ENCODE measurements at regions not wholly inside any gene's neighbourhood (a gene's known extent, or its start where the extent isn't known, plus 50 kb on each side); places are given as distances from the start of the nearest gene placed in this dataset.

DNA sequence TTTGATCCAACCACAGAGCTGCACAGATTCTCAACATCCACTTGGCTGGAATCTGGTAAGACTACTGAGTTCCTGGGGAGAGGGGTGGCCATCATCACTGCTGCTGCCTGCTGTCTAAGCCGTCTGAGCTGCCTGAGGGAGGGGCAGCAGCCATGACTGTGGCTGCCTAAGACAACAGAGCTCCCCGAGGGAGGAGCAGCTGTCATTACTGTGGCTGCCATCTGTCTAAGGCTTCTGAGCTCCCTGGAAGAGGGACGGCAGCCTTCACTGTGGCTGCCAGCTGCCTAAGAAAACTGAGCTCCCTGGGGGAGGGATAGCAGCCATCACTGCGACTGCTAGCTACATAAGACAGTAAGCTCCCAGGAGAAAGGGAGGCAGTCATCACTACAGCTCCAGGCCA lies 584.4 kb downstream of the NR4A2 start:
- DNase-seq = no peak

DNA sequence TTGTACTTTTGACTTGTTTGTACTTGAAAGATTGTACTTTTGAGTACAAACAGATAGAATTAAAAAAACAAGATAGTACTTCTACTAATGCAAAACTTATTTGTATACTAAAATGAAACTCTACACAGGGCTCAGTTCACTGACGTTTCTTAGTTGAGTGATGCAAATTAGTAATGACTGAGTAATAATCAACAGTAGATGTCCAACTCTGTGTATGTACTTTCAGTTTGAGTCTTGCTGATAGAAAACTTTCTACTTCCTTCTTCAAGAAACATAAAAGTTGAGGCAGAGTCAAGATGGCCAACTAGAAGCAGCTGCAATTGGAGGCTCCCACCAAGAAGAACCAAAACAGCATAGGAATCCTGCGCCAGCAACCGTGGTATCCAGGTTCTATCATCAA lies 585.0 kb downstream of the NR4A2 start:
- no peak for DNase-seq

DNA sequence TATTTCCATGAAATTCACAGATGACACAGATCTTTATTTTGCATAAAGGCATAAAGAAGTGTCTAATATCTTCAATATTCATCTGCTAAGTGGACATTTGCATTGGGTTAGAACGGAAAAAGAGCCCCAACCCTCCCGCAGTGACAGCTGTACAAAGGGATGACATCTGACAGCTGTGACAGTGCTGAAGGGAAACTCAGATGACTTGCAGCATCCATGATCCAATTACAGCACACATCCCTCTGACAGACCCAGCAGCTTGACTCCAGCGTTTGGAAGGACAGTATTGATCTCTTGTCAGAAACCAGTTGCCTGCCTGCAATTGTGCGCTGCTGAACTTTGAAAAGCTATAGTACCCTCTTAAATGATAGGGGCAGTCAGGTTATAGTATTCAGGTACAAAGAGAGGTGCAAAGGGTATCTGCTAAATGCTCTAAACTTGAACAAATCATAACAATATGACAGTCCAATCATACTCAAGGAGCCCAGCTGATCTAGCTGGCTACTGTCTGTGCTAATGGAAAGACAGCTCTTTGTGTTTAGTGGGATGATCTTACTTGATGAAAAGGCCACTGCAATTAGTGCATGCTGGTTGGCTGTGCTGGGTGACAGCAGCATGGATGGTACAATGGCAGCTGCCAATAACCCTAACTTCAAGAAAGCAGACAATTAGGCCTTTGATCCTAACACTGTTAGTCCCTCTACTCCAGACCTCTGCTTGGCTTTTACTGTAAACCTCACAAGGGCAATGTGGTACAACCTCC lies 599.2 kb downstream of the NR4A2 start:
- no peak for DNase-seq

DNA sequence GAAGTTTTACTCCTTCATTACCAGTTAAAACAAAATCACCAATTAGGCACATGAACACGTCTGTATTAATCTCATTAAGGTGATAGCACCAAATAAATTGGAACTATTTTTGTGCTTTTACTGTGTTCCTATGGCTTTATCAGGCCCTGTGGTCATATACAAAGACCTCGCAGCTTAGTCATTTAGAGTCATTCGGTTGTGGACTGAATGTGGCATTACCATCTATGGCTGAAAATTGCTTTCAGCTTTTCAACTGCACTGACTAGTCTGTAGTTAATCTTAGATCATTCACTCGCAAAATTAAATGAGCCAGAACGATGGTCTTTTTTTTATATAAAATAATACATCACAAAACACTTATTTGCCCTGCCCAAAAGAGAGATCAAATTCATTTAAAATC lies 601.7 kb downstream of the NR4A2 start:
- DNase-seq = no peak

DNA sequence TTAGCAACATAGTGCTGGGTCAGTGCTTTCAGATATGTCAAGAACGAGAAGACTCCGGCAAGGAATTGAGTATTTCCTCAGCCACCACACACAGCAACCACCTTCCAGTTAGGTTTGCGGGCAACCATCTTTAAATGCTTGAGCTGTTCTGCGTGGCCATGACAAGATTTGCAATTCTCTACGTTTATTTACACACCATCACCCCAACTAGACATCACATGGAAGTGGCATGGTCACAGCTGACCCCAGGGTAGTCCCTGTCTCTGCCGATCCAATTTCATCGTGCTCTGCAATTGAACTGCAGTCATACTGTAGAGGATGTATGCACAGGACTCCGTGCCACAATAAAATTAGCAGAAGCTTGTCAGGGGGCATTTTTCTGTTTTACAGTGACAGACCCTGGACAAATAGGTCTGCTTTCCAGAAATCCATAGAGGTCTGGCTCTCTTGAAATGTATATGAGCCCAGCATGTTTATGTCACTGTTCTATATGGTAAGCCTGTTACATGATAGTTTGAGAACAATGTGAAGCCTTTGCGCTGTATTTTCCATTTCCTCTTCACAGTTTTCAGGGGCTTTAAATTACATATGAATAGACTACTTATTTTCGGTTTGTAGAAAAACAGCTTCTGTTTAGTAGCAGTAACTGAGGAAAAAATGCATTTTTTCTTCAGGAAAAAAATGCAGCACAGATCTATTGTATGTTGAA lies 605.2 kb downstream of the NR4A2 start:
- DNase-seq = no peak

DNA sequence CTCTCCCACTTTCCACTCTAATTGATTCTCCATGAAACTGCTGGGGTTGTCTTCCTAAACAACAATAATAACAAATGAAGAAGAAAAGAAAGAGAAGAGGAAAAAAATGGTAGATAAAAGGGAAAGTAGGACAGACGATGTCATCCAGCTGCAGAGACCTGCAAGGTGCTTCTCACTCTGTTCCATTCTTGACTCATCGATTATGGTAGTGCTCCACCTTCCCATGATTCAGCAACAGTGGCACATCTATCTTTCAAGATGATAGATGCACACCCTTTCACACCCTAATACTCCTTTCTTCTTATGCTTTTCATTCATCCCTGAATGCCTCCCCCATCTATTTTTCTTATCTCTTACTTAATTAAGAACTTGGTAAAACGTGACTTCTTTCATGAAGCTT lies 610.2 kb downstream of the NR4A2 start:
- DNase-seq = no peak

DNA sequence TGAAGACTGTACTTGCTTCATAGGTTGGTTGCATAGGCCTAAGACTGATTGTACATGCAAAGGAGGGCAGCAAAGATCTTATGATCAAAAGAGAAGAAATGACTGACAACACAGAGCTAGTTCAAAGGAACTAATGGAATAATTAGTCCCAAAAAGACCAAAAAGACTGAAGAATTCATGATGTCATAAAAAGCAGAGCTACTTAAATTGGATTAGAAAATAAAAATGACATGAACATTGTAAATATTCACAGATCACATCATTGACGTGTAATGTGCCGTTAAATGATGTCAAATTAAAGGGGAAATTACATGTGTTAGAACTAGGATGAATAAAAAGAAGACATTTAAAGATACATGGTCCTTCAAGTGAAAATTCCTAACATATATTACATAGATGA lies 616.8 kb downstream of the NR4A2 start:
- no peak for DNase-seq

DNA sequence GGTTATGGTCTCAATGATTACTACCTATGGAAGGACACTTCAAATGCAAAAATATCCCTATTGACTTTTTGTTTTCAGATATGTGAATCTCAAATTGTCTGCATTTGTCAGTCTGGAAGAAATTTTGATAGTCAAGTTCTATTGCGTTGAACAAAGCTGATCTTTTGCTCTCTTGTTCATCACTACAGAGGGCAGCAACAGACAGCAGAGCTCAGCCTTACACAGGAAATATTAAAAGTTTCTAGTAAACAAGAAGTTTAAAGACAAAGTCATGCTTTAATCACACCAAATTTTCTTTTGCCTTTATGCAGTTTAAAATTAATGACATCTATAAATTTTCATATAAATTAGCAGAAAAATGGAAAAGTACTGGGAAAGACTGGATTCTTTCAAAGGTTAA lies 617.5 kb downstream of the NR4A2 start:
- no peak for DNase-seq

DNA sequence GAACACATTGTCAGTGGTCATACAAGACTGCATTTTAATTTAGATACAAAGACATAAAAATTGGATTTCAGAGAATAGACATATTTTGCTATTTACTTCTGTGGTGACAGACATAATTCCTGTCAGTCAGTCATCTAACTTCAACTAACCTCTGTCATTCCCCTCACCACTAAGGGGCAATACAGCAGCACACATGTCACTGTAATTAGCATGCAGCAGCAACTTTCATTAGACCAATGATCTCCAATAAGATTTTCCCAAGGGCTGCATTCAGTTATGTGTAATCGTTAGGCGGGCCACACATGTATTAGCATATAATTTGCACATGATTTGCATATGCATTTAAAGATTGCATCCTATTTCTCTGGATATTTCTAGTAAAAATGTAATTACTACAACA lies 624.5 kb downstream of the NR4A2 start:
- no peak for DNase-seq

DNA sequence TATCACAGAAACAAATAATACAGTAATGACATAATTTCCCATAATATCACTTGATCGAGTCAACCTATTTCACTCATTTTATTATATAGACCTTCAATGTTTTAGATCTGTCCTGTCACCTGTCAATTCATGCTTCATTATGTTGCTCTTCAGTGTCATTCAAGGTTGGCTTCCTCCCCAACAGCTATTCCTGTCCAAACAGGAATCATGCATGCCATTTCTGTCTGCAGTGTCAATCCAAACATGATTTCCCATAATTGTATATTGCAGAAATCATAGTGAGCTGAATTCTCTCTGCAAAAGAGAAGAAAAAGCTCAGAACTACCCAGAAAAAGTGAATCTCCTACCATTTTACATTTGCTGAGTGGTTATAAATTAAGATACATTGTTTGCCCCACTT lies 628.6 kb downstream of the NR4A2 start:
- no peak for DNase-seq

DNA sequence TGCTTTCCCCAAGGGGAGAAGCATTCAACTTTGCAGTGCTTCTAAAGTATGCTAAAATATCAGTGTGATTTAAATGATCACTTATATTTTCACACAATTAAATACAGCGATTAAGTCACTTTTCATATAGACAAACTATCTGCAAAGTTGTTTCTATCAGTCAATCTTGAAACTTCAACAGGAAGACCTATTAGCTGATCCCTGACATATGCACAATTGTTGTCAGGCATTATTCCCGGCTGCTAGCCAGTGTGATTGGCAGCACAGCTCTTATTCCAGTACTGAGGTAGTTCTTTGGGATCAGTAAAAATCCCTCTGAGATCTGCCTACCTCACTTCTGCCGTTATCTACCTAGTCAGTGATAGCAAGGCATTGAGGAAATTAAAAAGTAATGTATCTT lies 629.5 kb downstream of the NR4A2 start:
- no peak for DNase-seq

DNA sequence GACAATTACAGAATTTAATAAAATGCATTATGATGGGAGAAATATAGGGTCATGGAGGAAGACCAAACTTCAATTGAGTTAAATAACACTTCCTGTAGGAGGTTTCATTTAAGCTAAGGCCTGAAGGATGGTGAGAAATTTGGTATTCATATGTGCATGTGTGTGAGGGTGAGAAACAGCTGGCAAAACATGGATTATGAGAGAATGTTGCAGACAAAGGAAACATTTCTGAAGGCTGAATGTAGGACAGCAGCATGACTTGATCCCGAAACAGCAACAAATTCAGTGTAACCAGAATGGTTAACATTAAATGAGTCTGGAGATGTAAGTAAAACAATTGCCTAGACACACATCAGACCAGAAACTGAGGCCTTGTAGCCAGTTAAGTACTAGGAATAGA lies 630.8 kb downstream of the NR4A2 start:
- DNase-seq = no peak

DNA sequence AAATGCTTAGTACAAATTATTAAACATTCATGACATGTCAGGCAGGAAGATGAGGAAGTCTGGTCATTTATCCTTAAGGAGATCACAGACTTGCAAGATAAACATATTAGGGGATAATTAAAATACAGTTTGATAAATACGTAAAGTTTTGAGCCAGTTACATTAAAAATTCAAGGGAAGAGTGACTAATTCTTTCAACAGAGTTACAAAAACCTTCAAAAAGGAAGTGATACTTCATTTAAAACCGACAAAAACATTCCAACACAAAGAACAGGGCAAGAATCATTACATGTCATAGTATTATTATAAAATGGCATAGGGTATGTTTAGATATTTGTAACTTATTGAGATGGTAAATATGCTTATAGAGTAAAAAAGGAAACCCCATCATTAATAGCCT lies 636.0 kb downstream of the NR4A2 start:
- no peak for DNase-seq

DNA sequence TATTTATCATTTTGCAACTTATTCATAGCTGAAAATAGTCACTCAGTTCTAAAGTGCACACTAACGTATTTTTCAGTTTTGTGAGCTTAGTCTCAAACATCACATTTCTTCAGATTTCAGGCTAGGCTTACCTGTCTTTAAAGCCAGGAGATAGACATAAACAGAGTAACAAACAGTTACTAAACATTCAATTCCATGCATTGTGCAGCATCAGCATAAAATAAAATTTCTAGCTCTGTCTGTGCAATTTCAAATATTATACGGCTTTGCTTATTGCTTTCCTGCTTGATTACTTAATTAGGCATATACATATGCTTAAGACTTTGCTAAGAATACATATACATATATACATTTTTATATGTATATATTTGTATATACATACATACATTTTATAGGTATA lies 637.0 kb downstream of the NR4A2 start:
- no peak for DNase-seq

DNA sequence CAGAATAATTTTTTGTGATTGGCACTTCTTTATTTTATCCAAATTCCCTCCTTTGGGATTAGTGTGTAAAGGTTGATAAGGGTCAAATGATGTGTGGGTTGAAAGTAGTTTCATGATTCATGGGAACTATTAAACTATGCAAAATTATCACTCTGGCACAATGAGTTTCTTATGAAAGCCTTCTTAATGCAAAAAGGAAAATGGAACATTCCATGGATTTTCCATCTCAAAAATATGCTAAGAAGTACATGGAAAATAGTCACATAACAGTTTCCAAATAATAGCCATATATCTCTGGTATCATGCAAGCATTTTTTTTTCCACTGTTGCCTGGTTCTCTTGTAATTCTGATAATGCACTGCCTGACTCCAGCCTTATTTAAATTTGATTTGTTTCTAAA lies 639.7 kb downstream of the NR4A2 start:
- DNase-seq = no peak

DNA sequence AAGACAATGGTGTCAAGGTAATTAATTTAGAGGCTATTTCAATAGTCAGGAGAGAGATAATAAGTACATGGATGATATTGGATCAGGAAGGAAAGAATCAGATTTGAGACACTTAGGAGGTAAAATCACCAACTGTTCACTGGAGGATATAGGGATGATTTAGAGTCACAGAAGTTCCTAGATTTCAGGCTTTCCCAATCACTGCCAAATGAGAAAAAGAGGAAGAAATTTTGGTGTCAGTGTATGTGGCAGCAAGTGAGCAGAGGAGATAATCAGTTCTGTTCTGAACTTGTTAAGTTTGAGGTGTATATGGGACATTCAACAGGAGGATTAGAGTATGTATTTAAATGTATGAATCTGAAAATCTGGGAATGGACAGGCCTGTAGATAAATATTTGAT lies 640.4 kb downstream of the NR4A2 start:
- DNase-seq = no peak

DNA sequence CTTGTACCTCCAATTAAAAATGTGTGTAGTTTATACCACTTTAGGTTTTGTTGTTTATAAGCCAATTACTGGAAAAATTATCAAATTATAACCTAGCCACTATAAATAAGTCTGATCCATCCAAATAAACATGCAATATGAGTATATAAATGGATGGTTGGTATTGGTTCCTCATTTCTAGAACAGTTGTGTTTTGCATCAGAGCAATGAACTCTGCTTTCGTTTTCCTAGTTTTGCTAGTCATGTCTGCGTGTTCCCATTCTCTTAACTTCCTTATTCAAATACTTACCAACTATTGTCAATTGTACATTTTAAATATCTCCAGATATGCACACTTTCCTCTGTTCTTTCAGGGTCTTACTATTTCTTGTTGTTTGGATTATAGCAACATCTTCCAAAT lies 641.7 kb downstream of the NR4A2 start:
- DNase-seq = no peak

DNA sequence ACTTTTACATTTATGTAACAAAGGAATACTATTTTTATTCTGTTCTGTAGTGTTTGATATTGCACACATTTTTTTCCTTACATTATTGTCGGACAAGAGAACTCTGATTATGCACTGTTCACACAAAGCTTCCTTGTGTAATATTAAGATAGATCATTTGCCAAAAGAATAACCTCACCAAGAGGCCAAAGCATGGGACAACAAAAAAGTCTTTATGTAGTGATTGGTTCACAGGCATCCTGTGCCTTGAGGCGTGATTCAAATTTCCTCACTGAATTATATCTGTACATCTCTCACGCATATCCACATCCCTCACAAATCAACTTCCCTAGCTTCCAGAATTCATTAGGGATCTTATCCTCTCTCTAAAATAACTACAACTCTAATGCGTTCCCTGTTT lies 642.7 kb downstream of the NR4A2 start:
- no peak for DNase-seq

DNA sequence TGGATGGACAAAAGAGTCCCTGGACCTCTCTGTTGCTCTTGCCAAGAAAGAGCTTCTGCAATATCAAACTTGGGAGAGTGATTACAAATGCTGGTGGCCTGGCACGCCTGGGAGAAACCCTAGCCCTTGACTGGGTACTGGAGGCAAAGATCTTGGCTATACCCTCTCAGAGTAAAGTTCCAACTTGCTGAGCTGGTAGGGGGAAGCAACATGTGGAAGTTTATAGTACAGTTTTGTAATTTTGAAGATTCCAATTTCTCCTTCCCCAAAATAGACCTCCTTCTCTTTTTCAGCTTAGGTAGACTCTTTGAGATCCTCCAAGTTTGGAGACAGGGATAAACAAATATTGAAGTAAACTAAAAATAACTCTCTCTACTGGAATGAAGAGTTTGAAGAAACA lies 645.3 kb downstream of the NR4A2 start:
- no peak for DNase-seq

DNA sequence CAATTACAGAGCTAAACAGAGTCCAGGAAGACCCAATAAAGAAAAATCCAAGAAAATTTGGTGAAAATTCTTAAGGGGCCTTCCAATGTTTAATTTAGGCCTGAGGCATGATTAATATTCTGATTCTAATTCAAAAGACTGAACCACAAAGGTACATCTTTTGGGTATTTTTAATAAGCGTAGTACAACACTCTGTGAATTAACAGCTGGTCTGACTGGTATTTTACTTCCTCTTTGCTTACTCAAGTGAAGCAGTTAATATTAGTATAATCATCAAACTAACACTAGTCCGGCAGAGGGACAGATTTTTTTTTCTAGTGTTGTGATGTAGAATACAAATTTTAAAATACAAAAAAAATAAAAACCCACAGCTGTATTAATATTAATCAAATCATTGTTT lies 652.9 kb downstream of the NR4A2 start:
- DNase-seq = no peak

DNA sequence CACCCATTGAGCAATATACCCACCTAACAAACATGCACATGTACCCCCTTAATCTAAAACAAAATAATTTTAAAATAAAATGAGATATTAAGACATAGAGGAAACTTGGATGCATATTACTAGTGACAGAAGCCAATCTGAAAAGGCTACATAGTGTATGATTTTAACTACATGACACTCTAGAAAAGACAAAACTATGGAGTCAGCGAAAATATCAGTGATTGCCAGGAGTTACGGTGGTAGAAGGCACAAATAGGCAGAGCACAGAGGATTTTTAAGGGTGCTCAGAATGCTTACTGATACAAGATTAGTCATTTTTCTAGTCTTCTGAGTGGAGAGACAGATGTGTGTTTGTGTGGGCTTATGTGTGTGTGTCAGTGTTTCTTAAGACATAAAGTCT lies 656.6 kb downstream of the NR4A2 start:
- DNase-seq = no peak

DNA sequence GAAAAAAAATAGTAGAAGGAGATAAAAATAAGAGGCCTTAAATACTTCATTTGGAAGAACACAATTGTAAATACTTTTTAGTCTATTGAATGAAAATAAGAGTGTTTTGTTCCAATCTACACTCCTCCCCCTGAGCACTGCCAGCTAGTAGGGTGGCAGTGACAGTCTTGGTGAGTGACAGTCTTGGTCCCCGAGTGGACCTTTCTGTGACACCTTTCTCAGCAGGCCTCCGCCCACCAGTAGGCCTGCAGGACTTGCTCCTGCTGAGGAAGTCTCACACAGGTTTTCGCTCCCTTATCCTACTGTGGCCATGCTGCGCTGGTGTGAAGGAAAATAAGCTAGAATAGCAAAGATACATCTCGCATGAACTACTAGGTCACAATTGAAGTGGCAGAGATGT lies 666.8 kb downstream of the NR4A2 start:
- DNase-seq = no peak

DNA sequence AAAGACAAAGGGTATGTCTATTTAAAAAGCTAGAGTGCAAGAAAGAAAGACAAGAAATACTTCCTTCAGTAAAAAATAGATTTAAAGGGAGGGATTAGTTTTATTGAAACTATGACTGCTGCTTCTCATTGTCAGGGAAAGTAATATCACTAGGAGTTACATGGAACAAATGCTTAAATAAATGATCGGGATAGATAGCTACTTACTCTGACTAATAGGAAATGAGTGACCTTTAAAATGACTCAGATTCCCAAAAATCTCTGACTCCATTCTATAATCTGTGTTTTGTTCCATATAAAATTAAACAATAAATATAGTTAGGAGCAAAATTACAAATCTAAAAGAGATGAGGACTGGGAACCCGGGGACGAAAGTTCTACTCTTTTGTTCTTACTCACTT lies 669.3 kb downstream of the NR4A2 start:
- DNase-seq = no peak

DNA sequence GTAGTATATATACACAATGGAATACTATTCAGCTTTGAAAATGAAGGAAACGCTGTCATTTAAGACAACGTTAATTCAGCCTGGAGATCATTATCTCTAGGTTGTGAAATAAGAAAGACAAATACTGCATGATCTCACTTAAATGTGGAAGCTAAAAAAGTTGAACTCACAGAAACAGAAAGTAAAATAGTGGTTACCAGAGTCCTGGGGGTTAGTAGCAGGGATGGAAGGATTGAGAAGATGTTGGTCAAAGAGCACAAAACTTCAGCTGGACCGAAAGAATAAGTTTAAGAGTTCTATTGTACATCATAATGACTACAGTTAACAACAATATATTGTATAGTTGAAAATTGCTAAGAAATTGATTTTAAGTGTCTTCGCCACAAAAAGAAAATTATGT lies 670.3 kb downstream of the NR4A2 start:
- DNase-seq = no peak

DNA sequence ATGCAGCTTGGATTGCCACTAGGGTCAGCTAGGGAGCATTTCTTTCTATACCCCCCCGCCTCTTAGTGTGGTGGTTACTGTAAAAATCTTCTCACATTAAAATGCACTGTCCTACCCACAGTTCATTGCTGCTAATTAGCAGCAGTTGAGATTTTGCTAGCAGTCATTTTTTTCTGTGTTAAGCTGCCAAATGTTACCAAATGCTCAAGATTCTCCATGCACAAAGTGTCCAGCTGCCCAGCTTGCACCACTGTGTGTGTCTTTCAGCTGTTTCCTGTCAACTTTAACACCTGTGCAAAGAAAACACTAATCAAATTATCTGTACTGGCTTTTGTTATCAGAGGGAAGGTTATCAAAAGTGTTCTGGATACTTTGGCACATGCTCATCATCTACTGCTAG lies 679.3 kb downstream of the NR4A2 start:
- no peak for DNase-seq

All from stimulated activated CD4-positive, alpha-beta T cell treated with anti-CD3 and anti-CD28 coated beads, Interleukin-1b, Interleukin-23, amount 100 ng/mL, for 48 hours (primary cell).